ENCODE measurements at regions not wholly inside any gene's neighbourhood (a gene's known extent, or its start where the extent isn't known, plus 50 kb on each side); places are given as distances from the start of the nearest gene placed in this dataset.

DNA sequence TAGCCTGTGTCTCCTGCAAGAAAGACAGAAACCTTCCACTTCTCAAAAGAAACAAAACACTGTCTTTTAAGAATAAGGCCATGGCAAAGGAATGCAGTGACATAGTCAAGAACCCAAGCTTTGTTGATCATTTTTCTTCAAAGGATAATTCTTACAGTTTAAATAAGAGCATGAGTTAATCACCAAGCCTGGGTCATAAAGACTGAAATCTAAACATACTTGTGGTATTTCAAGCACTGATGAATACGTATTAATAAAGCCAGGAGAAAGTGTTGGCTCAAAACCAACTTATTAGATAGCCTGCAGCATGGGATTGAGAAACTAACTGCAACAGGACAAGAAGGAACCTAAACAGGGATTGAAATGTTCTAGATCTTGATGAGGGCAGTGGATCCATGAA lies 143.3 kb upstream of the MTNR1B start:
- H3K4me1 Mint-ChIP-seq = no peaks in the 10 kb centered on the region
- CTCF ChIA-PET = no interaction called here

DNA sequence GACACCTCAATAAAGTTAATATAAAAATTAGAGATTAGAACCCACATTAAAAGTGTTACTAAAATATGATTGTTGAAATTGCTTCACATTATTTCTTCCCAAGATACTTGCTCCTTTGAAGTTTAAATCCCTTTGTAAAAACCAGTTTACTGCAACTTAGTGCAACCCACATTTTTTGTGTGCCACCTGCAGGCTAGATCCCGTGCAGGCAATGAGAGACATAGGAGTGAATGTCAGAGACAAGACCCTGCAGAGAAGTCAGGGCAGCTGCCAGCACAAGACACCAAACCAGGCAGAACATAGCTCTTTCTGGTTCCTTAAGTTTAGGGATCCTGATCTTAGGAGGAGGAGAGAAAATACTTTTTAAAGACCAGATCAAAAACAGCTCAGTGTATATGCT lies 142.8 kb upstream of the MTNR1B start:
- Mint-ChIP-seq H3K4me1 (no peaks in the 10 kb centered on the region), H3K27ac (no peak overlapping the region), H3K36me3 (no peaks in the 10 kb centered on the region), H3K4me3 (no peak overlapping the region), H3K9me3 (peaks cover 0 to 6% (median 0%) of the 10 kb centered on the region in 11 donors), H3K27me3 (peaks cover 0 to 7% (median 3%) of the 10 kb centered on the region in 5 donors)
- ChIA-PET POLR2A (no interaction called here), CTCF (no interaction called here)
- no peak overlapping the region for H3K27ac ChIP-seq (ENCODE audit: low read depth, low read length)
- intact Hi-C loops (cut with micrococcal nuclease) = no loop called here
- H3K27me3 ChIP-seq (ENCODE audit: control insufficient read depth in 2 of 2, insufficient read depth in 2 of 2, low read length in 2 of 2) = no peaks in the 10 kb centered on the region
- no peak overlapping the region for H3K4me3 ChIP-seq (ENCODE audit: low read length)
- no peaks in the 10 kb centered on the region for H3K9me3 ChIP-seq (ENCODE audit: control insufficient read depth in 2 of 3, low read length in 3 of 3)
- no peaks in the 10 kb centered on the region for H3K36me3 ChIP-seq (ENCODE audit: control insufficient read depth in 2 of 3, insufficient read depth in 3 of 3, low read length in 3 of 3)
- DNase-seq (no peak), ATAC-seq (no peak)
- no peaks in the 10 kb centered on the region for H3K4me1 ChIP-seq (ENCODE audit: control insufficient read depth in 2 of 2, insufficient read depth in 2 of 2, low read length in 2 of 2)

More for the DNA sequence above, 143.3 kb upstream of the MTNR1B start:
- POLR2A ChIA-PET = no interaction called here
- DNase-seq = no peak
- H3K4me3 Mint-ChIP-seq = no peak overlapping the region
- H3K36me3 ChIP-seq (ENCODE audit: control insufficient read depth in 2 of 3, insufficient read depth in 3 of 3, low read length in 3 of 3) = no peaks in the 10 kb centered on the region
- H3K36me3 Mint-ChIP-seq = no peaks in the 10 kb centered on the region
- intact Hi-C loops (cut with micrococcal nuclease) = no loop called here
- H3K9me3 ChIP-seq (ENCODE audit: control insufficient read depth in 2 of 3, low read length in 3 of 3) = no peaks in the 10 kb centered on the region
- H3K27ac Mint-ChIP-seq = no peak overlapping the region
- no peaks in the 10 kb centered on the region for H3K27me3 ChIP-seq (ENCODE audit: control insufficient read depth in 2 of 2, insufficient read depth in 2 of 2, low read length in 2 of 2)
- ATAC-seq = no peak
- H3K9me3 Mint-ChIP-seq = peaks cover 0 to 6% (median 0%) of the 10 kb centered on the region in 11 donors
- no peak overlapping the region for H3K4me3 ChIP-seq (ENCODE audit: low read length)
- no peaks in the 10 kb centered on the region for H3K4me1 ChIP-seq (ENCODE audit: control insufficient read depth in 2 of 2, insufficient read depth in 2 of 2, low read length in 2 of 2)
- peaks cover 0 to 5% (median 2%) of the 10 kb centered on the region in 5 donors for H3K27me3 Mint-ChIP-seq
- H3K27ac ChIP-seq (ENCODE audit: low read depth, low read length) = no peak overlapping the region

DNA sequence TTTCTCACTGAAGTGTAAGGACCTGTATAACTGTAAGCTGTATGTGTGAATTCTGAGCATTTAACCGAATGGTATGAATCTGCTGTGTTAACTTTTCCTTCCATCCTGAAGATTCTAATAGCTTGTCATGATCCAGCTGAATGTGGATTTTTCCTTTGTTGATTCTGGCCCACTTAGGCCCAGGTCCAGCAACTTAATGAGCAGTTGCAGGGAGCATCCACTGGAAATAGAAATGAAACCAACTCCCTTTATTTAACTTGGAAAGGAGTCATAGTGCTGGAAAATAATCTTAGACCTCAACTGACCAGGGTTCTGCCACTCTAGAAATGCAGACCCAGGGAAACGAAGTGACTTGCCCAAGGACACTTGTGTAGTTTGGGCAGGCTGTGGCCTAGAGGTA lies 142.3 kb upstream of the MTNR1B start:
- no peak overlapping the region for H3K4me3 ChIP-seq (ENCODE audit: low read length)
- no peaks in the 10 kb centered on the region for H3K27me3 ChIP-seq (ENCODE audit: control insufficient read depth in 2 of 2, insufficient read depth in 2 of 2, low read length in 2 of 2)
- no peaks in the 10 kb centered on the region for H3K9me3 ChIP-seq (ENCODE audit: control insufficient read depth in 2 of 3, low read length in 3 of 3)
- H3K4me1 Mint-ChIP-seq = no peaks in the 10 kb centered on the region
- no peak overlapping the region for H3K27ac Mint-ChIP-seq
- DNase-seq = no peak
- ChIA-PET CTCF (no interaction called here), POLR2A (no interaction called here)
- H3K27ac ChIP-seq (ENCODE audit: low read depth, low read length) = no peak overlapping the region
- ATAC-seq = no peak
- H3K27me3 Mint-ChIP-seq = peaks cover 0 to 9% (median 4%) of the 10 kb centered on the region in 5 donors
- H3K36me3 ChIP-seq (ENCODE audit: control insufficient read depth in 2 of 3, insufficient read depth in 3 of 3, low read length in 3 of 3) = no peaks in the 10 kb centered on the region
- H3K4me1 ChIP-seq (ENCODE audit: control insufficient read depth in 2 of 2, insufficient read depth in 2 of 2, low read length in 2 of 2) = no peaks in the 10 kb centered on the region
- H3K9me3 Mint-ChIP-seq = peaks cover 0 to 6% (median 0%) of the 10 kb centered on the region in 11 donors
- H3K36me3 Mint-ChIP-seq = no peaks in the 10 kb centered on the region
- H3K4me3 Mint-ChIP-seq = no peak overlapping the region
- intact Hi-C loops (cut with micrococcal nuclease) = no loop called here

DNA sequence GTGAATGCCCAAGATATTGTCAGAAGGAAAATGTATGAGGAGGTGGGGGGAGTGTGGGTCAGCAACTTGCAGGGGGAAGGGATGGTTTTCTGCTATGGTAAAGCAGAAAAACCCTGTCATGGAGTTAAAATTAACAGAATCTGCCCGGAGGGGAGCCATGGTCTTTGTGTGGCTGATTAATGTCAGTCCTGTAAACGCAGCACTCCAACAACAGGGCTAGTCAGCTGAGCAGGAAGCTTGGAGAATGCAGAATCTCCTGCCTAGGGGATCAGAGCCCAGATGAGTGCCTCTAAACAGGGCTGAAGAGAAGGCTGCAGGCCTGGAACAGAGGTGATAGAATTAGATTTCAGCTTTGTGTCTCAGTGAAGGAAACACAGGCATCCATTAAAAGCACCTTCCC lies 140.9 kb upstream of the MTNR1B start:
- Mint-ChIP-seq H3K27ac (no peak overlapping the region), H3K27me3 (peaks cover 0 to 9% (median 4%) of the 10 kb centered on the region in 5 donors), H3K4me1 (no peaks in the 10 kb centered on the region), H3K9me3 (peaks cover 0 to 4% (median 0%) of the 10 kb centered on the region in 11 donors), H3K4me3 (no peak overlapping the region), H3K36me3 (no peaks in the 10 kb centered on the region)
- ChIA-PET POLR2A (no interaction called here), CTCF (no interaction called here)
- no peaks in the 10 kb centered on the region for H3K4me1 ChIP-seq (ENCODE audit: control insufficient read depth in 2 of 2, insufficient read depth in 2 of 2, low read length in 2 of 2)
- H3K9me3 ChIP-seq (ENCODE audit: control insufficient read depth in 2 of 3, low read length in 3 of 3) = no peaks in the 10 kb centered on the region
- ATAC-seq = no peak
- no peak for DNase-seq
- no peaks in the 10 kb centered on the region for H3K36me3 ChIP-seq (ENCODE audit: control insufficient read depth in 2 of 3, insufficient read depth in 3 of 3, low read length in 3 of 3)
- no peaks in the 10 kb centered on the region for H3K27me3 ChIP-seq (ENCODE audit: control insufficient read depth in 2 of 2, insufficient read depth in 2 of 2, low read length in 2 of 2)
- intact Hi-C loops (cut with micrococcal nuclease) = no loop called here
- H3K27ac ChIP-seq (ENCODE audit: low read depth, low read length) = no peak overlapping the region
- no peak overlapping the region for H3K4me3 ChIP-seq (ENCODE audit: low read length)

DNA sequence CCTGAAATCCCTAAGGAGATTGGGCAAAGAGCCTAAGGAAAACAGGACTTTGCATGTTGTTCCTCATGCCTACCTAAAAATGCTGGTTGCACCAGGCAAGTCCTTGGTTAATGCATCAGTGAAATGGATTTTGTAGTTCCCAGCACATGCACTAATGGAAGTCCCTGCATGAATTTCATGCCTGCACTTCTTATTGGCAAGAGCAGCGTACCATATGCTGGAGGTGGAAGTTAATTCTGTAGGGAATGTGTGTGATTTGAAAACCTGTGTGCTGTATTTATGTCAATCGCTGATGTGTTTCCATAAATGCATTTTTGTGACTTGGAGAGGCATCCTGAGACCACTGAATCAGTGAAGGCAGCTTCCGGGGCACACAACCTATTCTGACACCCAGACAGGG lies 140.3 kb upstream of the MTNR1B start:
- Mint-ChIP-seq H3K4me3 (no peak overlapping the region), H3K36me3 (no peaks in the 10 kb centered on the region), H3K4me1 (no peaks in the 10 kb centered on the region), H3K27ac (no peak overlapping the region), H3K9me3 (peaks cover 0 to 4% (median 0%) of the 10 kb centered on the region in 11 donors), H3K27me3 (peaks cover 0 to 9% (median 4%) of the 10 kb centered on the region in 5 donors)
- CTCF ChIA-PET = no interaction called here
- H3K4me1 ChIP-seq (ENCODE audit: control insufficient read depth in 2 of 2, insufficient read depth in 2 of 2, low read length in 2 of 2) = no peaks in the 10 kb centered on the region
- H3K9me3 ChIP-seq (ENCODE audit: control insufficient read depth in 2 of 3, low read length in 3 of 3) = no peaks in the 10 kb centered on the region
- POLR2A ChIA-PET = no interaction called here
- DNase-seq = no peak
- no peak overlapping the region for H3K27ac ChIP-seq (ENCODE audit: low read depth, low read length)
- no peak for ATAC-seq
- intact Hi-C loops (cut with micrococcal nuclease) = no loop called here
- H3K27me3 ChIP-seq (ENCODE audit: control insufficient read depth in 2 of 2, insufficient read depth in 2 of 2, low read length in 2 of 2) = no peaks in the 10 kb centered on the region
- H3K4me3 ChIP-seq (ENCODE audit: low read length) = no peak overlapping the region
- no peaks in the 10 kb centered on the region for H3K36me3 ChIP-seq (ENCODE audit: control insufficient read depth in 2 of 3, insufficient read depth in 3 of 3, low read length in 3 of 3)

DNA sequence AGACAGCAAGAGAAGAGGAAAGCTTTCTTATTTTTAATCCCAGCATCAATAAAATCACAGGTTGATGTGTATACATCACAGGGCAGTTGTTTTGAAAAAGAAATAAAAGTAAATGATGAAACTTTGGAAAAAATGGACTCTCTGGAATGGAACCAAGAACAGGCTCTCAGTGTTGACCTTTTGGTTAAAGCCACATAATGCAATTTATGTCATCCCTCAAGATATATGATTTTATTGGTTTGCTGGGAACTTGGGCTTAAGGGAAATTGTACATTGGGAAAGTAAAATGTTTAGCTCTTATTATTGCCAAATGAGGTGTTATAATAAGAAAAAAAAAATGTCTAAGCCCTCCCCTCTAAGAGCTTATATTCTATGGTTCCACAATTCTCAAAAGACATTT lies 139.8 kb upstream of the MTNR1B start:
- POLR2A ChIA-PET = no interaction called here
- Histone ChIP-seq H3K27me3 (ENCODE audit: control insufficient read depth in 2 of 2, insufficient read depth in 2 of 2, low read length in 2 of 2) (no peaks in the 10 kb centered on the region), H3K9me3 (ENCODE audit: control insufficient read depth in 2 of 3, low read length in 3 of 3) (no peaks in the 10 kb centered on the region), H3K36me3 (ENCODE audit: control insufficient read depth in 2 of 3, insufficient read depth in 3 of 3, low read length in 3 of 3) (no peaks in the 10 kb centered on the region), H3K27ac (ENCODE audit: low read depth, low read length) (no peak overlapping the region), H3K4me1 (ENCODE audit: control insufficient read depth in 2 of 2, insufficient read depth in 2 of 2, low read length in 2 of 2) (no peaks in the 10 kb centered on the region), H3K4me3 (ENCODE audit: low read length) (no peak overlapping the region)
- H3K4me1 Mint-ChIP-seq = no peaks in the 10 kb centered on the region
- intact Hi-C loops (cut with micrococcal nuclease) = no loop called here
- peaks cover 0 to 9% (median 4%) of the 10 kb centered on the region in 5 donors for H3K27me3 Mint-ChIP-seq
- no peak for ATAC-seq
- DNase-seq = no peak
- no peak overlapping the region for H3K27ac Mint-ChIP-seq
- peaks cover 0 to 4% (median 0%) of the 10 kb centered on the region in 11 donors for H3K9me3 Mint-ChIP-seq
- CTCF ChIA-PET = no interaction called here
- no peaks in the 10 kb centered on the region for H3K36me3 Mint-ChIP-seq
- no peak overlapping the region for H3K4me3 Mint-ChIP-seq

DNA sequence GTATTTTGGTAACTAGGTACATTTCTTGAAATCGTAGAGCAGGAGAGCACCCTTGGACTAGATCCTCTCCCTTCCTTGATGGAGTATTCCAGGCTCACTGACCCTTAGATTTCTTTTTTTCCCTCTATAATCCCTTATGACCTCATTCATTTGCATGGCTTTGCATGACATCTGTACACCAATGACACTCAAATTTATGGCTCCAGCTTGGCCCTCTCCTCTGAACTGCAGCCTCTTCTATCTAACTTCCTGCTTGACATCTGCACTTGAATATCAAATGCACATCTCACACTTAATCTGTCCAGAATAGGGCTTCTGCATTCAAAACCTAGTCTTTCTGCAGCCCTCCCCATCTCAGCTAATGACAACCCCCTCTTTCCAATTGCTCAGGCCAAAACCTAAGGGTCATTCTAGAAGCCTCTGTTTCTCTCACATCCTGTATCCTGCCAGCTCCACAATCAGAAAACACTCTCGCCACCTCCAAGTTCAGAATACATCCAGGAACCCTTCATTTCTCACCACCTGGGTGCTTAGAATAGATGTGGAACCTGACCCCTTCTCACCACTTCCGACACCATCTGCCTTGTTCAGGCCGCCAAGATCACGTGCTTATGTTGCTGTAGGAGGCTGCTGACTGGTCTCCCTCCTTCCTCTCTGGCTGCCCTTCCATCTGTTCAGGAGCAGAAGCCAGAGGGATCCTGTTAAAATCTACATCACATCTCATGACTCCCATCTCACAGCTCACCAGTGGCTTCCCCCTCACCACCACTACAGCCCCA lies 138.9 kb upstream of the MTNR1B start:
- CTCF ChIA-PET = no interaction called here
- no peaks in the 10 kb centered on the region for H3K4me1 ChIP-seq (ENCODE audit: control insufficient read depth in 2 of 2, insufficient read depth in 2 of 2, low read length in 2 of 2)
- Mint-ChIP-seq H3K27me3 (peaks cover 0 to 7% (median 4%) of the 10 kb centered on the region in 5 donors), H3K4me3 (no peak overlapping the region), H3K27ac (no peak overlapping the region), H3K4me1 (no peaks in the 10 kb centered on the region), H3K9me3 (peaks cover 0 to 4% (median 0%) of the 10 kb centered on the region in 11 donors), H3K36me3 (no peaks in the 10 kb centered on the region)
- no peaks in the 10 kb centered on the region for H3K9me3 ChIP-seq (ENCODE audit: control insufficient read depth in 2 of 3, low read length in 3 of 3)
- H3K27ac ChIP-seq (ENCODE audit: low read depth, low read length) = no peak overlapping the region
- intact Hi-C loops (cut with micrococcal nuclease) = no loop called here
- POLR2A ChIA-PET = no interaction called here
- H3K4me3 ChIP-seq (ENCODE audit: low read length) = no peak overlapping the region
- no peaks in the 10 kb centered on the region for H3K27me3 ChIP-seq (ENCODE audit: control insufficient read depth in 2 of 2, insufficient read depth in 2 of 2, low read length in 2 of 2)
- no peaks in the 10 kb centered on the region for H3K36me3 ChIP-seq (ENCODE audit: control insufficient read depth in 2 of 3, insufficient read depth in 3 of 3, low read length in 3 of 3)
- no peak for ATAC-seq
- DNase-seq = no peak

All from naive thymus-derived CD4-positive, alpha-beta T cell (primary cell).